AG09319 (cell line): ENCODE measurements at regions not wholly inside any gene's neighbourhood (a gene's known extent, or its start where the extent isn't known, plus 50 kb on each side); places are given as distances from the start of the nearest gene placed in this dataset.

Source experiments
- DNase-seq: peaks from one replicate; pipeline ENCODE4 v3.0.0-alpha.2; 2010; ENCODE audit warnings: low read depth; ENCODE audit errors: extremely low read depth
- TF ChIP-seq, protein P1 (sequence below): IDR thresholded peaks from 2 replicates; pipeline ENCODE4 v1.5.1; 2011; ENCODE audit warnings: low read depth, mild to moderate bottlenecking, inconsistent platforms, low read length, moderate library complexity

GRCh38 chr10:81314471-81314870 lies 560.5 kb upstream of the NRG3 start:
- TF ChIP-seq, protein P1, sequence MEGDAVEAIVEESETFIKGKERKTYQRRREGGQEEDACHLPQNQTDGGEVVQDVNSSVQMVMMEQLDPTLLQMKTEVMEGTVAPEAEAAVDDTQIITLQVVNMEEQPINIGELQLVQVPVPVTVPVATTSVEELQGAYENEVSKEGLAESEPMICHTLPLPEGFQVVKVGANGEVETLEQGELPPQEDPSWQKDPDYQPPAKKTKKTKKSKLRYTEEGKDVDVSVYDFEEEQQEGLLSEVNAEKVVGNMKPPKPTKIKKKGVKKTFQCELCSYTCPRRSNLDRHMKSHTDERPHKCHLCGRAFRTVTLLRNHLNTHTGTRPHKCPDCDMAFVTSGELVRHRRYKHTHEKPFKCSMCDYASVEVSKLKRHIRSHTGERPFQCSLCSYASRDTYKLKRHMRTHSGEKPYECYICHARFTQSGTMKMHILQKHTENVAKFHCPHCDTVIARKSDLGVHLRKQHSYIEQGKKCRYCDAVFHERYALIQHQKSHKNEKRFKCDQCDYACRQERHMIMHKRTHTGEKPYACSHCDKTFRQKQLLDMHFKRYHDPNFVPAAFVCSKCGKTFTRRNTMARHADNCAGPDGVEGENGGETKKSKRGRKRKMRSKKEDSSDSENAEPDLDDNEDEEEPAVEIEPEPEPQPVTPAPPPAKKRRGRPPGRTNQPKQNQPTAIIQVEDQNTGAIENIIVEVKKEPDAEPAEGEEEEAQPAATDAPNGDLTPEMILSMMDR: no peak
- no peak for DNase-seq

DNA sequence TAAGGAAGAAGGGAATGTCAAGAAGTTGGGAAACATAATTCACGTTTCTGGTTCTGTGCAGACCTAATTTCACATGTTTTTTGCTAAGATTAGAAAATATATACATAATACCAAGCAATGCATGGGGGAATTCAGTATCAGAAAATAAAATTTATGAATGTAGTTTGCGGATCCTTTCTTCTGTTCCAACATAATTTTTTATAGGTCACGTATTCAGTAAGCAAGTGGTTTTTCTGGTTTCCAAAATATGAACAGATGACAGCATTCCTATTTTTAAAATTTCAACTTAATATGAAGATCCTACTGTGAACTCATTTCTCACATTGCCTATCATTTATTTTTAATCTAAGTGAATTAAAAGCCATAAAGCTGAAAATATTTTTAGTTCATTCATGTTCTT lies 560.0 kb upstream of the NRG3 start:
- no peak for DNase-seq
- TF ChIP-seq, protein P1: no peak

GRCh38 chr10:81348003-81348402 lies 527.0 kb upstream of the NRG3 start:
- TF ChIP-seq, protein P1: no peak
- no peak for DNase-seq

DNA sequence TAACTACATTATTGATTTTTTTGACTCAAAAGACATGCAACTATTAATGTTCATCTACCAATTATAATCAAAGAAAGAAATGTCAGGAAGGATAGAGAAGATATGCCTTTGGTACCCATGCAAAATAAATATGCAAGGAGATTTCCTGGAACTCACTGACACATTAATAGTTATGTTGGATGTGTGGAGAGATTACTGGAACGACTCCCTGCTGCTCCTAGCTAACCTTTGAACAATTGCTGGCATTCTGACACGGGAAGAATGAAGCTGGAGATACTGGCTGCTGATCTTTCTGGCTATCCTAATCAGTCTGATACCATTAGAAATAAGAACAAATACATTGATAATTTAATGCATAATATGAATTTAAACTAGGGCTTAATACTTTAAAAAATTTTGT lies 507.9 kb upstream of the NRG3 start:
- TF ChIP-seq, protein P1: no peak
- DNase-seq: no peak

GRCh38 chr10:81386817-81387216 lies 488.2 kb upstream of the NRG3 start:
- DNase-seq: no peak
- TF ChIP-seq, protein P1: no peak

GRCh38 chr10:81403451-81403850 lies 471.5 kb upstream of the NRG3 start:
- TF ChIP-seq, protein P1: no peak
- no peak for DNase-seq

DNA sequence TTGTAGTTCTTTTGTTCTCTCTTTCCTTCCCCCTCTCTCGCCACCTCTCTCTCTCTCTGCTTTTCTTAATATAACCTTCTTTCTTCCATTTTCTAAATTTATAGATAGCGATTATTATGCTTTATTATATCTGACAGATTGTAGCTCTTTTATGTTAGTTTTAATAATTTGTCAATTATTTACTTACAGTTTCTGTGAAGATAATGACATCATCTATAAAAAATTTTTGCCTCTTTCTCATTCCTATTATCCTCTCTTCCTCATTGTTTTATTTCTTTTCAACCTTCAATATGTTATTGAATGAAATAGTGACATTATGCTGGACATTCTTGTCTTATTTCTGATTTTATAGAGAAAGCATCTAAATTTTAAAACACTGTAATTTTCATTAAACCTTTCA lies 469.6 kb upstream of the NRG3 start:
- TF ChIP-seq, protein P1: no peak

More for the DNA sequence above, 469.6 kb upstream of the NRG3 start:
- no peak for DNase-seq
